HepG2 (cell line): ENCODE measurements at regions not wholly inside any gene's neighbourhood (a gene's known extent, or its start where the extent isn't known, plus 50 kb on each side); places are given as distances from the start of the nearest gene placed in this dataset.

ENCODE experiments used
- ATF5 ChIP-seq: sonication (generic); formaldehyde crosslinking; IDR thresholded peaks from 2 replicates; pipeline ENCODE4 v1.4.0; 2020; ENCODE audit warnings: mild to moderate bottlenecking, low read depth, missing genetic modification reagents
- EHMT2 ChIP-seq: fragments of 200-600 bp; sonication (generic); IDR thresholded peaks from 2 replicates; pipeline ENCODE4 v1.7.0; 2017; ENCODE audit warnings: antibody characterized with exemption, low read depth, low read length, borderline replicate concordance
- GATAD1 ChIP-seq: IDR thresholded peaks from 2 replicates; pipeline ENCODE4 v1.6.1; 2016; ENCODE audit warnings: missing genetic modification reagents, missing compliant biosample characterization
- NCOR1 ChIP-seq: fragments of 200-600 bp; sonication (generic); IDR thresholded peaks from 2 replicates; pipeline ENCODE4 v1.7.0; 2017; ENCODE audit warnings: antibody characterized with exemption, low read length, borderline replicate concordance
- POLR2AphosphoS5 ChIP-seq: IDR thresholded peaks from 2 replicates; pipeline ENCODE4 v1.6.1; 2012; ENCODE audit warnings: low read depth, low read length
- TAF1 ChIP-seq: sonication (generic); formaldehyde crosslinking; IDR thresholded peaks from 2 replicates; pipeline ENCODE4 v1.4.0; 2020; ENCODE audit warnings: missing genetic modification reagents
- TBP ChIP-seq: sonication (generic); formaldehyde crosslinking; IDR thresholded peaks from 2 replicates; pipeline ENCODE4 v1.5.0; 2020; ENCODE audit warnings: missing genetic modification reagents
- THAP11 ChIP-seq: IDR thresholded peaks from 2 replicates; pipeline ENCODE4 v1.6.1; 2016; ENCODE audit warnings: missing biosample characterization, missing genetic modification reagents
- TRAFD1 ChIP-seq: sonication (generic); formaldehyde crosslinking; IDR thresholded peaks from 2 replicates; pipeline ENCODE4 v1.5.1; 2020; ENCODE audit warnings: missing genetic modification reagents, mild to moderate bottlenecking, borderline replicate concordance
- ZNF792 ChIP-seq: IDR thresholded peaks from 2 replicates; pipeline ENCODE4 v1.6.1; 2016
- ZNF883 ChIP-seq: sonication (generic); formaldehyde crosslinking; IDR thresholded peaks from 2 replicates; pipeline ENCODE4 v1.5.1; 2020; ENCODE audit warnings: mild to moderate bottlenecking, missing genetic modification reagents; ENCODE audit errors: not compliant biosample characterization
- ZSCAN20 ChIP-seq: sonication (generic); formaldehyde crosslinking; IDR thresholded peaks from 2 replicates; pipeline ENCODE4 v1.4.0; 2020; ENCODE audit warnings: missing genetic modification reagents, mild to moderate bottlenecking, borderline replicate concordance
- TF ChIP-seq, protein P1 (sequence below): sonication (generic); formaldehyde crosslinking; IDR thresholded peaks from 2 replicates; pipeline ENCODE4 v1.4.0; 2020; ENCODE audit warnings: missing genetic modification reagents

GRCh38 chr2:175518206-175518605 is 336.7 kb upstream of the ATP5MC3 start (continued):
- TF ChIP-seq, protein P1, sequence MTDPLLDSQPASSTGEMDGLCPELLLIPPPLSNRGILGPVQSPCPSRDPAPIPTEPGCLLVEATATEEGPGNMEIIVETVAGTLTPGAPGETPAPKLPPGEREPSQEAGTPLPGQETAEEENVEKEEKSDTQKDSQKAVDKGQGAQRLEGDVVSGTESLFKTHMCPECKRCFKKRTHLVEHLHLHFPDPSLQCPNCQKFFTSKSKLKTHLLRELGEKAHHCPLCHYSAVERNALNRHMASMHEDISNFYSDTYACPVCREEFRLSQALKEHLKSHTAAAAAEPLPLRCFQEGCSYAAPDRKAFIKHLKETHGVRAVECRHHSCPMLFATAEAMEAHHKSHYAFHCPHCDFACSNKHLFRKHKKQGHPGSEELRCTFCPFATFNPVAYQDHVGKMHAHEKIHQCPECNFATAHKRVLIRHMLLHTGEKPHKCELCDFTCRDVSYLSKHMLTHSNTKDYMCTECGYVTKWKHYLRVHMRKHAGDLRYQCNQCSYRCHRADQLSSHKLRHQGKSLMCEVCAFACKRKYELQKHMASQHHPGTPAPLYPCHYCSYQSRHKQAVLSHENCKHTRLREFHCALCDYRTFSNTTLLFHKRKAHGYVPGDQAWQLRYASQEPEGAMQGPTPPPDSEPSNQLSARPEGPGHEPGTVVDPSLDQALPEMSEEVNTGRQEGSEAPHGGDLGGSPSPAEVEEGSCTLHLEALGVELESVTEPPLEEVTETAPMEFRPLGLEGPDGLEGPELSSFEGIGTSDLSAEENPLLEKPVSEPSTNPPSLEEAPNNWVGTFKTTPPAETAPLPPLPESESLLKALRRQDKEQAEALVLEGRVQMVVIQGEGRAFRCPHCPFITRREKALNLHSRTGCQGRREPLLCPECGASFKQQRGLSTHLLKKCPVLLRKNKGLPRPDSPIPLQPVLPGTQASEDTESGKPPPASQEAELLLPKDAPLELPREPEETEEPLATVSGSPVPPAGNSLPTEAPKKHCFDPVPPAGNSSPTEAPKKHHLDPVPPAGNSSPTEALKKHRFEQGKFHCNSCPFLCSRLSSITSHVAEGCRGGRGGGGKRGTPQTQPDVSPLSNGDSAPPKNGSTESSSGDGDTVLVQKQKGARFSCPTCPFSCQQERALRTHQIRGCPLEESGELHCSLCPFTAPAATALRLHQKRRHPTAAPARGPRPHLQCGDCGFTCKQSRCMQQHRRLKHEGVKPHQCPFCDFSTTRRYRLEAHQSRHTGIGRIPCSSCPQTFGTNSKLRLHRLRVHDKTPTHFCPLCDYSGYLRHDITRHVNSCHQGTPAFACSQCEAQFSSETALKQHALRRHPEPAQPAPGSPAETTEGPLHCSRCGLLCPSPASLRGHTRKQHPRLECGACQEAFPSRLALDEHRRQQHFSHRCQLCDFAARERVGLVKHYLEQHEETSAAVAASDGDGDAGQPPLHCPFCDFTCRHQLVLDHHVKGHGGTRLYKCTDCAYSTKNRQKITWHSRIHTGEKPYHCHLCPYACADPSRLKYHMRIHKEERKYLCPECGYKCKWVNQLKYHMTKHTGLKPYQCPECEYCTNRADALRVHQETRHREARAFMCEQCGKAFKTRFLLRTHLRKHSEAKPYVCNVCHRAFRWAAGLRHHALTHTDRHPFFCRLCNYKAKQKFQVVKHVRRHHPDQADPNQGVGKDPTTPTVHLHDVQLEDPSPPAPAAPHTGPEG (CRISPR knock-in tag): no peak
- TF ChIP-seq TRAFD1 (CRISPR knock-in tag): no peak
- TF ChIP-seq ZNF792 (CRISPR knock-in tag): no peak
- no peak for TF ChIP-seq GATAD1 (CRISPR knock-in tag)
- no peak for TF ChIP-seq POLR2AphosphoS5
- TF ChIP-seq EHMT2: no peak
- no peak for TF ChIP-seq ZSCAN20 (CRISPR knock-in tag)
- TF ChIP-seq ZNF883 (CRISPR knock-in tag): no peak
- no peak for TF ChIP-seq TBP (CRISPR knock-in tag)
- TF ChIP-seq NCOR1: no peak
- no peak for TF ChIP-seq THAP11 (CRISPR knock-in tag)
- no peak for TF ChIP-seq TAF1
- TF ChIP-seq ATF5: no peak
